B cell (primary cell): ENCODE measurements at regions not wholly inside any gene's neighbourhood (a gene's known extent, or its start where the extent isn't known, plus 50 kb on each side); places are given as distances from the start of the nearest gene placed in this dataset.

Source experiments
- EZH2 ChIP-seq: IDR thresholded peaks from 2 replicates; pipeline ENCODE4 v1.6.1; 2012; ENCODE audit warnings: borderline replicate concordance, low read depth, mild to moderate bottlenecking, moderate library complexity, low read length; ENCODE audit not compliant: insufficient read depth, poor library complexity, severe bottlenecking
- TF ChIP-seq, protein P1 (sequence below): fragments of 200-600 bp; IDR thresholded peaks from one replicate; pipeline ENCODE4 v1.8.0; 2022; ENCODE audit warnings: antibody characterized with exemption, mild to moderate bottlenecking

DNA sequence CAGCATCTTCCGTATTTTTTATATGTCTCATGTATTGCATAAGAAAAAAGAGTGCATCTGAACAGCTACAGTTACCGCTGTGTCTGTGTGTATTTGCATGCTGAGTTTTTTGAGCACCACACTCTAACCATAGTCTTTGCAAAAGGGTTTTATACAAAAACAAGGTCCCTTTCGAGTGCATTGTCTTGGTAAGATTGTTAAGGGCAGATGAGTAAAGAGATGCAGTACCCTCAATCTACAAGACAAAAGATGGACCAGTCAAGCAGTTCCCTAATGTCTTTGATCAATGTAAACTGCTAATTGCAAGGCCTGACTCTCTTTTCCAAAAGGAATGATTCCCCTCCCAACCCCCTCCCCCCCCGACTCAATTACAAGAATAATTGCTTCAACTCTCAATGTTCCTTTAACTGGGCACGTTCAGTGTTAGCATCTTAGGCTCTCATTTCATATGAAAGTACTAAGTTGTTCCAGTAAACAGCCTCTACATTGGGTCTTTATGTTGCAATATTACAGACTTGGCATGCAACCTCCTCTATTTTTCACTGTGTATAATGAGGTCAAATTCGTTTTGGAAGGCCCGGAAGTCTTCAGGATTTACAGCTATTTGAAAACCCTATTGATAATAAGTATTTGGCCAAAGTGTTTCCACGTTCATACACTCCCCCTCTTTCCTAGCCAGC, 471.4 kb upstream of the RBFOX1 start:
- TF ChIP-seq, protein P1, sequence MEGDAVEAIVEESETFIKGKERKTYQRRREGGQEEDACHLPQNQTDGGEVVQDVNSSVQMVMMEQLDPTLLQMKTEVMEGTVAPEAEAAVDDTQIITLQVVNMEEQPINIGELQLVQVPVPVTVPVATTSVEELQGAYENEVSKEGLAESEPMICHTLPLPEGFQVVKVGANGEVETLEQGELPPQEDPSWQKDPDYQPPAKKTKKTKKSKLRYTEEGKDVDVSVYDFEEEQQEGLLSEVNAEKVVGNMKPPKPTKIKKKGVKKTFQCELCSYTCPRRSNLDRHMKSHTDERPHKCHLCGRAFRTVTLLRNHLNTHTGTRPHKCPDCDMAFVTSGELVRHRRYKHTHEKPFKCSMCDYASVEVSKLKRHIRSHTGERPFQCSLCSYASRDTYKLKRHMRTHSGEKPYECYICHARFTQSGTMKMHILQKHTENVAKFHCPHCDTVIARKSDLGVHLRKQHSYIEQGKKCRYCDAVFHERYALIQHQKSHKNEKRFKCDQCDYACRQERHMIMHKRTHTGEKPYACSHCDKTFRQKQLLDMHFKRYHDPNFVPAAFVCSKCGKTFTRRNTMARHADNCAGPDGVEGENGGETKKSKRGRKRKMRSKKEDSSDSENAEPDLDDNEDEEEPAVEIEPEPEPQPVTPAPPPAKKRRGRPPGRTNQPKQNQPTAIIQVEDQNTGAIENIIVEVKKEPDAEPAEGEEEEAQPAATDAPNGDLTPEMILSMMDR: no peak
- TF ChIP-seq EZH2: no peak
